LHCN-M2 (cell line): ENCODE measurements at regions not wholly inside any gene's neighbourhood (a gene's known extent, or its start where the extent isn't known, plus 50 kb on each side); places are given as distances from the start of the nearest gene placed in this dataset.

ENCODE experiments used
- DNase-seq: peaks from one replicate; pipeline ENCODE4 v3.0.0-alpha.2; 2012; ENCODE audit warnings: low read depth

GRCh38 chr2:239716009-239716408 is 309.1 kb downstream of the NDUFA10 start:
- no peak for DNase-seq

- no peak for DNase-seq
These were observed 309.5 kb downstream of the NDUFA10 start for GRCh38 chr2:239715606-239716005.

GRCh38 chr2:239715202-239715601 is 309.9 kb downstream of the NDUFA10 start:
- DNase-seq: no peak

DNA sequence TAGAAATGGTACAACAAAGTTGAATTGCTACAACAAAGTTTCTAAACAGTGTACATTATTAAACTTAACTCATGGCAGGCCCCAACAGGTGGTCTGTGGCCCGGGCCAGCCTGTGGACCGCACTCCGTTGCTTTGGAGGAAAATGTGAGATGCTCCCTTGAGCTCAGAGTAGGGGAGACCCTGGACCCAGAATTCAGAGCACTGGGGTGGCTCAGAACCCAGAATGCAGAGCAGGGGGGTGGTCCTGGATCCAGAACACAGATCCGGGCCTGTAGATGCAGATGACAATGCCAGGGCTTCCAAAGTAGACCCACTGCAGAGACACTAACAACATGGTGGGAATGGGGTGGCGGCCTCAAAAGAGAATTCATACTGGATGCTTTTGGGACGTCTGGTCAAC is 311.0 kb downstream of the NDUFA10 start:
- DNase-seq: no peak

- no peak for DNase-seq
These were observed 311.9 kb upstream of the HDAC4 start for GRCh38 chr2:239712755-239713154.

DNA sequence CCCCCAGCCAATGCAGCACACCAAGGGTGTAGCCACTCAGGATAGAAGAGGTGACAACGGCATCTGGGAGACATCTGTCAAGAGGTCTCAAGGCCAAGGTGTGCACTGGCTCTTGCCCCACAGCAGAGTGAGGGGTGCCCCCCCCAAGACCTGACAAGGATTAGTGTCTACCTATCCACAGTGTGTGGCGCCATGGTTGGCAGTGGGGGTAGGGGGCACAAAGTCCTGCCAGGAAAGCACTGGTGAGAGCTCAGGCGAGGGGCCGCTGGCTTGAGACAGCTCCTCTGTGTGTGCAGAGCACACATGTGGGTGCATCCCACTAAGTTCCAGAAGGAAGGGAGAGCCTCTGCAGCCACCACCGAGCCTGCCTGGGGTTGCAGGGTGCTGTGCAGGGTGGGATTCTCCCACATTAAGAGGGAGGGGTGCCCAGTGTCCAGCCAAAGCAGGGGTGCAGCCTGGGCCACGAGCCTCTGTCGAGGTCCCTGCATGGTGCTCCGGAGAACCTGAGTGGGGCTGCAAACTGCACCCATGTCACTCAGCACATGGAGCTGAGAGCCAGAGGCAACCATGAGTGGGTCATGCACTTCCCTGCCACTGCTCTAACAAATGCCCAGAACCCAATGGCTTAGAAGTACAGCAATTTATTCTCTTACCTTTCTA is 311.2 kb upstream of the HDAC4 start:
- DNase-seq: no peak

DNA sequence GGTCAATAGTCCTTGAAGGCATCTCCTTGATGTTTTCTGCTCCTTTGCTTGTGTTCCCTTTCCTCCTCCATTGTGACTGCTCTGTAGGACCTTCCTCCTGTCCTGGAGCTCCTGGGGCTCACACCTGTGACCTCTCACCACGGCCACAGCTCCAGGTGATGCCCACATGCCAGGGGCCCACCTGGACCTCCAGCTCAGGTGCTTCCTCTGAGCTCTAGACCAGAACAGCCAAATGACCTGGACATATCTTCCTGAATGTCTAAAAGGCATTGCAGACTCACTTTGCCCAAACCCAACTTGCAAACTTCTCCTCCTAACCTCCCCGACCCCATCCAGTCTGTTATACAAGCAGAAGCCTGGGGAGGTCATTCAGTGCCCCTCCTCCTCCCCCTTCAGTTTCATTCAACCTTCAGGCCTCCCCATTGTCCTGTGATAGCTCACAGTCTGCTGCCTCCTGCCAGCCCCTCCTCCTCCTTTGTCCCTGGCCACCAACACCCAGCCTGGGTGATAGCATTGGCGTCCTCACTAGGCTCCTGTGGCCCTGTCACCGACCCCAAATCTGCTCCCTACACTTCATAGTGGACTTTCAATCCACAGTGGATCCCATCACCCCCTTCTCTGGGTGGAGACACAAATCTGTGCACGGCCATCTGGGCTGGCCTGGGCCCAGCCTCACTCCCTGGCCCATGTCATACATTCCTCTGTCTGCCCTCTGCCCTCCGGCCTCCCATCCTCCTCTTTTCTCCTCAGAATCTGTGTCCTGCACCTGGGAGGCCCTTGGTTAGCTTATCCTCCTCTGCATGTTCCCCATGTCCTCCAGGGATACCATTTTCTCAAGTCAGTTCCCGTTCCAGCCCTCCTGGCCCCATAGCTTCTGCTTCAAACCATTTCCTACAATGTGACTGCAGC is 310.4 kb upstream of the HDAC4 start:
- DNase-seq: no peak

DNA sequence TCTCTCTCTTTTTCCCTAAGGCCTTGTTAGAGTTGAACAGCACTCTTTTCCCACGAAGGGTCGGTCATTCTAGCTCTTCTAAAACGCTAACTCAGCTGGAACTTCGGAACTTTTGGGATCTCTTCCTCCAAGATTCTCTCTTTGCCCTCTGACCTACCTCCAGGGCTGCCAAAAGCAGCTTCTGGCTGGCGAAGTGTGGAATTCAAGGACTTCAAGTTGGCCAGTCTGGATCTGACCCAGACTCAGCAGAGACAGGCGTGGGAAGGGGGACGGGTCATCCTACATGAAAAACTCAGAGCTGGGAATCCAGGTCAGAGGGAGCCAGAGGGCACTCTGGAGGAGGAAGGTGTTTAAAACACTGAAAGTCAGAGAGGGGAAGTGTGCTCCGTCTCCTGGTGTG is 305.5 kb upstream of the HDAC4 start:
- DNase-seq: no peak

GRCh38 chr2:239704737-239705136 is 303.9 kb upstream of the HDAC4 start:
- DNase-seq: no peak

DNA sequence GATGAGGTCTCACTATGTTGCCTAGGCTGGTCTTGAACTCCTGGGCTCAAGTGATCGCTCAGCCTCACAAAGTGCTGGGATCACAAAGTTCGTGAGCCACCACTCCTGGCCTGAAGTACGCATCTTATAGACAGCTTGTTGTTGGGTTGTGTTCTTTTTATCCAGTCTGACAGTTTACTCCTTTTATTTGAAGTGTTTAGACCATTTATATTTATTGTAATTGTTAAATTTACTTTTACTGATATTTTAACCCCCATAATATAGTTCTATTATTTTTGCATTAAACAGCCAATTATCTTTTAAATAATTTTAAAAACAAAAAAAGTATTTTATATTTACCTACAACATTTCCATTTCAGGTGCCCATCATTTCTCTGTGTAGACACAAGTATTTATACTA is 303.0 kb upstream of the HDAC4 start:
- DNase-seq: no peak

GRCh38 chr2:239700686-239701345 is 300.0 kb upstream of the HDAC4 start:
- DNase-seq: no peak

DNA sequence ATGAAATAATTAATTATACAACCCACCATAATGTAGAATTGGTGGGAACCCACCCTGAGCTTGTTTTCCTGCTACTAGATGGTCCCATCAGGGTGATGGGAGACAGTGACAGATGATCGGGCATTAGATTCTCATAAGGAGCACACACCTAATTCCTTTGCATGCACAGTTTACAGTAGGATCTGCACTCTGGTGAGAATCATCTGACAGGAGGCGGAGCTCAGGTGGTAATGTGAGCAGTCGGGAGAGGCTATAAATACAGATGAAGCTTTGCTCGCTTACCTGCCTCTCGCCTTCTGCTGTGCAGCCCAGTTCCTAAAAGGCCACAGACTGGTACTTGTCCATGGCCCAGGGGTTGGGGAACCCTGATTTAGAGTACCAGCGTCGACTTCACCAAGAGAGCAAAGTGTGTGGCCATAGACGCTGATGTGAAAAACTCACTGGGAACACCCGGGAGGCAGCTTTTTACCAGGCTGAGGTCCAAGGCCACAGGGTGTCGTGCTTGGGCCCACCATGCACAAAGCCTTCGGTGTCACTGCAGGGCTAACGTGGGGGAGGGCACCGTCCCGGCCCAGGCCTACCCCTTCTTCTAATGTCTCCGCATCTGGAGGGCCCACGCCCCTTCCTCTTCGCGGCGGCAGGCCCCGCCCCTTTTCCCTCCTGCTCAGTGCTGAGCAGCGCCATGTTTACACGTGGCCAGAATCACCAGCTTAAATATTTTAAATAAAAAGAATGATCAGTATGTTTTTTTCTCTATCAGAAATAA is 296.8 kb upstream of the HDAC4 start:
- DNase-seq: no peak

DNA sequence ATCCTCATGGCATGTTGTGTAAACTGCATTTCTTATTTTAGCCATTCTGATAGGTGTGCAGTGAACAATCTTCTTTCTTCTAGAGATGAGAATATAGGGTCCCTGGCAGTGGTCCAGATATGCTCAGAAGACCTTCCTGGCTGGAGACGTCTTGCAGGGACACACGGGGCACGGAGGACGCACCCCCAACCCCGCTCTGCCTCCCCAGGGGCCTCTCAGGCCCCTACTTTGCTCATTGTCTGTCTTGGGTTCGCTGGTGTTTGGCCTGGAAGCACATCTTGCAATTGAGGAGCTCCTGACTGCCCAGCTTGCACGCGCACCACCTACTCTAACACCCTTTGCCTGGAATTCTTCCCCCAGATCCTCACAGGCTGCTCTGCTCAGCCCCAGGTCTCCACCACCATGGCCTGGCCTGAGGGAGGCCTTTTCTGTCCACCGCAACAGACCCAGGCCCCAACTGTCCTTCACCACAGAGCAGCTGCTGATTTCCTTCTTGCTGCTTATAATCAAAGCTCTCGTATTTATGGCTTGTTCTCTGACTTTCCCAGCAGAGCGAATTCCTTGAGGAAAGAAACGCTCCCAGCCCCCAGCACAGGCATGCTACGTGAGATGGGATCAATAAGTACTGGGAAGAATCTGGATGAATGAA is 295.9 kb upstream of the HDAC4 start:
- DNase-seq: no peak

GRCh38 chr2:239695728-239696240 is 295.0 kb upstream of the HDAC4 start:
- no peak for DNase-seq

DNA sequence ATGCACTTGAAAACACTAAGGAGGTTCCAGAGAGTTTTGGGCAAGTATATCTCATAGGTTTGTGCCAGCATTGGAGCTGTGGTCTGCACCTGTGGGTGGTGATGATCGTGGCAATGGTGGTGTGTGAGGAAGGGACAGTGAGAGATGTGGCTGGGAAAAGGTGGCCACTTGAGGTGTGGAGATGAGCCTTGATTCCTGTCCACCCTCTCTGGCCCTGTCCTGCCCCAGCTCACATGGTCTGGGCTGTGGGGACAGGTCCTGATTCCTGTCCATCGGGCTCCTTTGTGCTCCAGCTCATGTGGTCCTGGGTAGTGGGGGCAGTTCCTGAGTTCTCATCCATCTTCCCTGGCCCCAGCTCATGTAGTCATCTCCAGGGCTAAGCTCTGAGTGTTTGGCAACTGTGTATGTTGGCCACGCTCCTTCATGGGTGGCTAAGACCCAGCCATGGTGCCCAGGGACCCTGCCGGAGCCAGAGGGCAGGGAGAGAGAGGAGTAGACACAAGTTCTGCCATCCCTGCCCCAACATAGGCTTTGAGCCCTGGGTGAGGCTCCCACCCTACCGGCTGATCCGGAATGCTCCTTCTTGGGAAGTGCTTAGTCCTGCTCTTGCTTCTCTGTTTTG is 294.4 kb upstream of the HDAC4 start:
- no peak for DNase-seq

GRCh38 chr2:239694487-239694886 is 293.7 kb upstream of the HDAC4 start:
- no peak for DNase-seq

- DNase-seq: no peak
These were observed 293.1 kb upstream of the HDAC4 start for GRCh38 chr2:239693761-239694415.

- no peak for DNase-seq
These were observed 292.5 kb upstream of the HDAC4 start for GRCh38 chr2:239693330-239693729.

DNA sequence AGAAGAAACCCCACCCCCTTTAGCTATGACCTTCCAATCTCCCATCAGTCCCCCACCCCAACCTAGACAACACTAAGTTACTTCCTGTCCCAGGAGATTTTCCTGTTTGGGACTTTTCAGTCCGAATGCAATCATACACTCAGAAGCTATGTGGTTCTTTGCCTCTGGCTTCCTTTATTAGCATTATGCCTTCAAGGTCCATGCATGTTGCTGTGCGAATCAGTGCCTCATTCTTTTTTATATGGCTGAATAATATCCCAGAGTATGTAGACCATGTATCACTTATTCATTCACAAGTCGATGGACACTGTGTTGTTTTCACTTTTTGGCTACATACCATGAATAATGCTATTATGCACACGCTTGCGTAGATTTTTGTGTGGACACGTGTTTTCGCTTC is 292.1 kb upstream of the HDAC4 start:
- no peak for DNase-seq

- no peak for DNase-seq
These were observed 291.6 kb upstream of the HDAC4 start for GRCh38 chr2:239692362-239692851.
